Kidney (tissue), 13 donors: ENCODE measurements at regions not wholly inside any gene's neighbourhood (a gene's known extent, or its start where the extent isn't known, plus 50 kb on each side); places are given as distances from the start of the nearest gene placed in this dataset.

Source experiments
- DNase-seq, 5 donors: peaks; one replicate each; pipeline ENCODE4 v3.0.0-alpha.2; 2013 to 2020
- FAIRE-seq: peaks from 2 replicates; lab custom pipeline; 2012; peaks lifted over from hg19 to GRCh38; lab: Jason Lieb, UNC
- H3K27ac ChIP-seq, 2 donors: one replicate each; pipeline ENCODE4 v1.7.0; 2013; ENCODE audit warnings: low read depth in 2 of 2, low read length in 2 of 2, inconsistent platforms in 1 of 2
- H3K27me3 ChIP-seq: one replicate; pipeline ENCODE4 v1.7.1; 2013; ENCODE audit warnings: low read length, inconsistent platforms; ENCODE audit not compliant: control insufficient read depth, insufficient read depth
- H3K36me3 ChIP-seq, 3 donors: one replicate each; pipeline versions ENCODE4 v1.7.0 to v1.7.1; 2013; ENCODE audit warnings: low read length in 3 of 3, control low read depth in 1 of 3, inconsistent platforms in 1 of 3; ENCODE audit not compliant: insufficient read depth in 3 of 3, control insufficient read depth in 2 of 3
- H3K4me1 ChIP-seq, 3 donors: one replicate each; pipeline versions ENCODE4 v1.7.0 to v1.7.1; 2013; ENCODE audit warnings: low read length in 3 of 3, inconsistent platforms in 1 of 3, low read depth in 1 of 3; ENCODE audit not compliant: control insufficient read depth in 2 of 3, insufficient read depth in 2 of 3
- H3K4me3 ChIP-seq, 3 donors: one replicate each; pipeline versions ENCODE4 v1.7.0 to v1.8.1; 2013; ENCODE audit warnings: low read length in 3 of 3, control low read depth in 1 of 3, inconsistent platforms in 1 of 3
- H3K9ac ChIP-seq, 3 donors: one replicate each; pipeline versions ENCODE4 v1.7.0 to v1.7.1; 2013; ENCODE audit warnings: low read length in 3 of 3, control low read depth in 1 of 3, inconsistent platforms in 1 of 3
- H3K9me3 ChIP-seq, 3 donors: one replicate each; pipeline versions ENCODE4 v1.7.0 to v1.7.1; 2013; ENCODE audit warnings: low read length in 3 of 3, control low read depth in 1 of 3, inconsistent platforms in 1 of 3; ENCODE audit not compliant: control insufficient read depth in 2 of 3, insufficient read depth in 1 of 3
- intact Hi-C: fragments of 100-400 bp; cut with DNase I; formaldehyde crosslinking; loops from one replicate; pipeline ENCODE4 v1.11.1; 2022
- TF ChIP-seq, protein P1 (sequence below): IDR thresholded peaks from 3 replicates; pipeline ENCODE4 v1.5.1; 2012; ENCODE audit warnings: mild to moderate bottlenecking, moderate library complexity, borderline replicate concordance; ENCODE audit not compliant: insufficient read depth; ENCODE audit errors: extremely low read depth
- donor health status: control.
- donor health status: control.
- donor health status: control.
- donor health status: control.
- donor health status: control.
- donor health status: DM: yes; HTN: yes; CAD: no.
- donor health status: Normal renal cell carcinoma (clear cell type).

DNA sequence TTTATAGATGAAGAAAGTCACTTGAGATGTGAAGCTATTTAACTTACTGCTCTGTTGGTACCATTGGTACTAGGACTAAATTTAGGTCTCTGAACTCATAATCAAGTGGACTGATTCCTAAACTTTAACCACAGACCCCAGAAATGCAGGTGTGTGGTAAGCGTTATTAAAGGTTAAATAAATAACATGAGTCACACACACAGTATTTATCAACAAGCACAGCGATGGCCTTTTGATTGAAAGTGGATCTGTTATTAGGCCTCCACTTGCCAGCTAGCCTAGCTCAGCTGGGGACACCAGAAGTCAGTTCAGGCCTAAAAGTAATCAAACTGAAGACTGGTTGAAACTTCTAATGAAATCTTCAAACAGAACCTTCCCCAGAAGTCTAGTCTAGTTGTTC lies 161.3 kb upstream of the DPP10 start:
- H3K9me3 ChIP-seq: no peaks in the 10 kb centered on the region
- no peaks in the 10 kb centered on the region for H3K27me3 ChIP-seq
- DNase-seq (no peak), FAIRE-seq (no peak)
- H3K9ac ChIP-seq: no peak overlapping the region
- H3K4me1 ChIP-seq: no peaks in the 10 kb centered on the region
- intact Hi-C loops: no loop called here
- H3K36me3 ChIP-seq: no peaks in the 10 kb centered on the region
- no peak overlapping the region for H3K27ac ChIP-seq
- TF ChIP-seq, protein P1, sequence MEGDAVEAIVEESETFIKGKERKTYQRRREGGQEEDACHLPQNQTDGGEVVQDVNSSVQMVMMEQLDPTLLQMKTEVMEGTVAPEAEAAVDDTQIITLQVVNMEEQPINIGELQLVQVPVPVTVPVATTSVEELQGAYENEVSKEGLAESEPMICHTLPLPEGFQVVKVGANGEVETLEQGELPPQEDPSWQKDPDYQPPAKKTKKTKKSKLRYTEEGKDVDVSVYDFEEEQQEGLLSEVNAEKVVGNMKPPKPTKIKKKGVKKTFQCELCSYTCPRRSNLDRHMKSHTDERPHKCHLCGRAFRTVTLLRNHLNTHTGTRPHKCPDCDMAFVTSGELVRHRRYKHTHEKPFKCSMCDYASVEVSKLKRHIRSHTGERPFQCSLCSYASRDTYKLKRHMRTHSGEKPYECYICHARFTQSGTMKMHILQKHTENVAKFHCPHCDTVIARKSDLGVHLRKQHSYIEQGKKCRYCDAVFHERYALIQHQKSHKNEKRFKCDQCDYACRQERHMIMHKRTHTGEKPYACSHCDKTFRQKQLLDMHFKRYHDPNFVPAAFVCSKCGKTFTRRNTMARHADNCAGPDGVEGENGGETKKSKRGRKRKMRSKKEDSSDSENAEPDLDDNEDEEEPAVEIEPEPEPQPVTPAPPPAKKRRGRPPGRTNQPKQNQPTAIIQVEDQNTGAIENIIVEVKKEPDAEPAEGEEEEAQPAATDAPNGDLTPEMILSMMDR: no peak
- H3K4me3 ChIP-seq: no peak overlapping the region

DNA sequence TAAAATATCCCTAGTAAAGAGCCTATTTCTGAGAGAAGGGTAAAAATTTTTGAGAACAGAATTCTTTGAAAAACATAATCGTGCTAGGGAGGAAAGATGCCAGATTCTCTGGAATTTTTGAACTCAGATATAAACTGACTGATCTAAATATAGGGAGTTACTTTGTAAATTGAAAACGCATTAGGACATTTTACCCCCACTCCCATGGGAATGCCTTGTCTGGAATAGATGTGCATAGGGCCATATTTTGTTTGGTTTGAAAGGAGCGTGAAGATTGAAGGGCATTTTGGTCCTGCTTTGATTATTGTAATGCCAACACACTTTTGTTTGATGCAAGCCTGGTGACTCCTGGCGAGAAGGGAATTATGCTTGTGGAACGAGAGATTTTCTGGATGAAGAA lies 158.7 kb upstream of the DPP10 start:
- TF ChIP-seq, protein P1: no peak
- intact Hi-C loops: no loop called here
- Histone ChIP-seq H3K9me3 (no peaks in the 10 kb centered on the region), H3K4me3 (no peak overlapping the region), H3K36me3 (no peaks in the 10 kb centered on the region), H3K27me3 (no peaks in the 10 kb centered on the region), H3K4me1 (no peaks in the 10 kb centered on the region), H3K9ac (no peak overlapping the region), H3K27ac (no peak overlapping the region)
- DNase-seq (no peak), FAIRE-seq (no peak)

DNA sequence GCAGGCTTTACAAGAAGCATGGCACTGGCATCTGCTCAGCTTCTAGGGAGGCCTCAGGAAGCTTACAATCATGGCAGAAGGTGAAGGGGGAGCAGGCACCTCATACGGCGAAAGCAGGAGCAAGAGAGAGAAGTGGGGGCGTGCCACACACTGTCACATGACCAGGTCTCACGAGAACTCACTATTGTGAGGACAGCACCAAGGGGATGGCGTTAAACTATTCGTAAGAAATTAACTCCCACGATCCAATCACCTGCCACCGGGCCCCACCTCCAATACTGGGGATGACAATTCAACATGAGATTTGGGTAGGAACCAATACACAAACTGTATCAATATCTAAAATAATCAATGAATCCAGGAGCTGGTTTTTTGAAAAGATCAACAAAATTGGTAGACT lies 156.0 kb upstream of the DPP10 start:
- Histone ChIP-seq H3K27ac (no peak overlapping the region), H3K9me3 (no peaks in the 10 kb centered on the region), H3K4me1 (no peaks in the 10 kb centered on the region), H3K9ac (no peak overlapping the region), H3K4me3 (no peak overlapping the region), H3K27me3 (no peaks in the 10 kb centered on the region), H3K36me3 (no peaks in the 10 kb centered on the region)
- DNase-seq (no peak), FAIRE-seq (no peak)
- intact Hi-C loops: no loop called here
- TF ChIP-seq, protein P1: no peak

DNA sequence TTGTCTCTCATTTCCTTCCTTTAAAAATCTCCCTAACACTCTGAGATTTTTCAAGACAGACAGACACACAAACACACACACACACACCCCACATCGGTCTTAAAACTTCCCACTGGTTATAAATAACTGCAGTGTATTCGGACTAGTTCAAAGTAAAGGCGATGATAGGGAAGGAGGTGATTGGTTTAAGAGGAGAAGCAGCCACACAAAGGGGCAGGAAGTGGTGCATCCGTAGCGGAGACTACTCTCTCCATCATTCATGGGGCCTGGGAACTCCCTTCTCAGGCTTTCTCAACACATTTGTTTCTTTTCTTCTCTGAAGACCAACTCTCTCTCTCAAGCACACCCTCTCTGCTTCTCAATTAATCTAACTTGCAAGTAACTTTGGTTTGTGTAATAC lies 149.1 kb upstream of the DPP10 start:
- FAIRE-seq: no peak

More for the DNA sequence above, 149.1 kb upstream of the DPP10 start:
- Histone ChIP-seq H3K9me3 (no peaks in the 10 kb centered on the region), H3K36me3 (no peaks in the 10 kb centered on the region), H3K27me3 (no peaks in the 10 kb centered on the region), H3K4me1 (no peaks in the 10 kb centered on the region), H3K9ac (no peak overlapping the region), H3K27ac (no peak overlapping the region), H3K4me3 (no peak overlapping the region)
- DNase-seq: no peak
- TF ChIP-seq, protein P1: no peak
- intact Hi-C loops: no loop called here
